ENCODE measurements at regions not wholly inside any gene's neighbourhood (a gene's known extent, or its start where the extent isn't known, plus 50 kb on each side); places are given as distances from the start of the nearest gene placed in this dataset.

- TF ChIP-seq CTCF (IDR thresholded peaks at IDR 0.05; ENCODE audit: borderline replicate concordance, extremely low read depth, low read length, poor library complexity, severe bottlenecking): no peak
- TF ChIP-seq EZH2 (IDR thresholded peaks at IDR 0.05; ENCODE audit: borderline replicate concordance, low read depth, low read length, severe bottlenecking): no peak
These were observed 156.2 kb upstream of the NSMCE3 start for GRCh38 chr15:29425864-29426263.
